Activated CD4-positive, alpha-beta T cell treated with anti-CD3 and anti-CD28 coated beads for 48 hours (primary cell): ENCODE measurements at regions not wholly inside any gene's neighbourhood (a gene's known extent, or its start where the extent isn't known, plus 50 kb on each side); places are given as distances from the start of the nearest gene placed in this dataset.

ENCODE experiments used
- DNase-seq: peaks from one replicate; pipeline ENCODE4 v3.0.0-alpha.2; 2020

DNA sequence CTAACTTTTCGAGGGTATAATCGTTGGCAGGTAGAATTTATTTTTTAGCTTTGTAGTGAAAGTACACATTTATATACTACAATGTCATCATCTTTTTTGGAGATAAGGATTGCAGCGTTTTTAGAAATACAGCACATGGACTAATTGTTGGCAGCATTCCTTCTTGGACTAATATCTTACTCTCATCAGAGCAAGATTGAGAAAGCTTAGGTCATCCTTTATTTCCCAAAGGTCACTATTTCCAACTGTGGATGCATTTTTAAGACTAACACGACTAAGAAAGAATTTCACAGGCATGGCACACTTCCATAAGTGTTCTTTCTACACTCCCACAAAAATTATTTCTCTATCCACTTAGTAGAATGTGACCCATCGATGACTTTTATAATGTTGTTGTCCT lies 732.3 kb downstream of the NCAM2 start:
- DNase-seq: no peak

DNA sequence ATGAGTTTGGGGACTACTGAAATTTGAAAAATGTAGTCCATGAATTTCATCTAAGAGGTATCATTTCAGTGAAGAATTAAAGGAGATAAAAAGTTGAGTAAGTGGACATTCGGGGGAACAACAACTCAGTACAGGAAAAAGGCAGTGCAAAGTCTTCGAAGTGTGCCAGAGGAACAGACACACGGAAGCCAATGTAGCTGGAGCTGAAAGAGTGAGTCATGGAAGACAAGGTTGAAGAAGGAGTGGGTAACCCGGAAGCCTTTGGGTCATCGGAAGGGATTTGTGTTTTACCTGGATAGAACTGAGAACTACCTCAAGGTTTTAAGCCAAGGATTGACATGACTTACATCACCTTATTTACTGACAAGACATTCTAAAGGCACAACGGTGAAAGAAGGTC lies 733.4 kb downstream of the NCAM2 start:
- DNase-seq: no peak

DNA sequence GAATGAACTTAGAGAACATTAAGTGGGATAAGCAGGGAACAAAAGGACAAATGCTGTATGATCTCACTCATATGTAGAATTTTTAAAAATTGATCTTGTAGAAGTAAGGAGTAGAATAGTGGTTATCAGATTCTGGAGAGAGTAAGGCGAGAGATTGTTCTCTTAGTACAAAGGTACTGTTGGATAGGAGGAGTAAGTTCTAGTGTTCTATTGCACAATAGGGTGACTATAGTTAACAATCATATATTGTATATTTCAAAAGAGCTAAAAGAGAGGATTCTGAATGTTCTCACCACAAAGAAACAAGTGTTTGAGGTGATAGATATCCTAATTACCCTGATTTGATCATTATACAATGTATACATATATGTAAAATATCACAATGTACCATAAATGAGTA lies 735.9 kb downstream of the NCAM2 start:
- no peak for DNase-seq

DNA sequence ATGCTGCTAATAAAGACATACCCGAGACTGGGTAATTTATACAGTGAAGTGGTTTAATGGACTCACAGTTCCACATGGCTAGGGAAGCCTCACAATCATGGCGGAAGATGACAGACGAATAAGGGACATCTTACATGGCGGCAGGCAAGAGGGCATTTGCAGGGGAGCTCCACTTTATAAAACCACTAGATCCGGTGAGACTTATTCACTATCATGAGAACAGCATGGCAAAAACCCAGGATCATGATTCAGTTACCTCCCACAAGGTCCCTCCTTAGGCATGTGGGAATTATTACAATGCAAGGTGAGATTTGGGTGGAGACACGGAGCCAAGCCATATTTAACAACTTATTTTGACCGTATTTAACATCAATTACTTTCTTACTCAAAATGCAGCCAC lies 739.0 kb downstream of the NCAM2 start:
- DNase-seq: no peak

DNA sequence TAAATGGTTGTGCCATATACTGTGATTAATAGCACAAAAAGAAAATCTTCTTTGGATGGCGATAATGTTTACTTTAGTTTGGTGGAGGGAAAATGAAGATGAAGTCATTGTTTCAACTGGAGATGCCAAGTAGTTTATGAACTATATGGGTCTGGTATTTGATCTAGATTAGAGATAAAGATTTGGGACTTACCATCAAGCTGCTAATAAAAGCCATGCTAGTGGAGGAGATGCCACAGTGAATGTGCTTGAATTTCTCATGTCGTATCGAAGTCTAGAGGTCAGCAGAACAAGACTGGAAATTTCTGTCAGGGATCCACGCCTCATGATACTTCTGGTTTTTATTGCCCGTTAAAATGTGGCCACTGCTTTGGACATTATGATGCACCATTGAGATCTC lies 742.0 kb downstream of the NCAM2 start:
- DNase-seq: no peak

DNA sequence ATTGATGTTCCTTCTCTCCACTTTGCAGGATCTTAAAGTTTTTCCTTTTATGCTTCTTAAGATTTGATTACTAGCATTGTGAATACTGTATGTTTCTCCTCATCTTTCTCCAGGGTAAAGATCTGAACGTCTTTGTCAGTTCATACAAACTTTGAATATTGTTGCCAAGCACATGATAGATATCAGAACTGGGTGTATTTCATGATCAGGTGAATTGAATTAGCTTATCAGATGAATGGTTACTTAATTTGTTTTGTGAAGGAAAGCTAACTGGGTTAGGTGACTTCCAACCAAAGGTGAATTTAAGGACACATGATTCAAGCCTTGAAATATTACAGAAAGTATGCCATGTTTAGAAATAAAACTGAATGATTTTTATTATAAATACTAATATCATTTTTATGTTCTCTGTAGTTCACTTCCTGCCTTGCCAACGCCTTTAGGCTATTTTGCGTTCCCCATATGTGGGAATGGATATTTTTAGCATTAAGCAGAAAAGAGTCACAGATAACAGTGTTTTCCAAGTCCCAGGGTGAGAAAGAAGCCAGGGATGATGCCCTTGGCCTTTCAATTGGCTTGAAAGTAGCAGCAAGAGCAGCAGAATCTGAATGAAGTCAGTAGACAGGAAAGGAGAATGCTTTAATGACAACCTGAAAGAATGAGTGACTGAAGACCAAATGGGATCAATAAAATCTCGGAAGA lies 752.1 kb downstream of the NCAM2 start:
- DNase-seq: no peak

DNA sequence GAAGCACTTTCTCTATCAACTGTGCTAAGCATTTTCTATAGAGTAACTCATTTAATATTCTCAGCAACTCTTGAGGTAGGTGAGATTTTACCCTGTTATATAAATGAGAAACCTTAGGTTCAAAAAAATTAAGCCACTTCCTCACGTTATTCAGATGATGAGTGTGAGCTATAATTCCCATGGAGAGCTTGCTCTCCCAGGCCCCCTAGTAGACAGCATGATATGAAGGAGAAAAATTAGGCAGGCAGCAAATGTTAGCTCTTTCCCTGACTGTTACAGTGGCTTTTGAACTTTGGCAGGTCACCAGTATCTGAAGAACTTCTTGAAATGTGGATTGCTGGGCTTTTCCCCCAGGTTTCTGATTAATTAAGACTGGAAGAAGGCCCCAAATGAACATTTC lies 753.1 kb downstream of the NCAM2 start:
- DNase-seq: no peak

DNA sequence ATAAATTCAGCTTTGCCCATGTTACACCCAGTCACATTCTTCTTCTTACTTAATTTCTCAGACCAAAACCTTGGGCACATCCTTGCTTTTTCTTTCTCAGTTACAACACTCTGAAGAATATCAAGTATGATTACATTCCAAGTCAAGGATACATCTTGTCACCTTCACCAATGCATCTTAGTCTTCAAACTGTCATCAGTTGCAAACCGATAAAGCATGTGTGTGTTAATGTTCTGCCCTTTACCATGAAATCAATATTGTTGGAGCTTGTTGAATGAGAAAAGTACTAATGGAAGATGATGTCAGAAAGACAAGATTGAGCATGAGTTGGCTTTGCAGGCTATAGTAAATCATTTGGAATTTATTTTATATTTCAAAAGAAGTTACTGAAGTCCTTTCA lies 764.6 kb downstream of the NCAM2 start:
- no peak for DNase-seq

DNA sequence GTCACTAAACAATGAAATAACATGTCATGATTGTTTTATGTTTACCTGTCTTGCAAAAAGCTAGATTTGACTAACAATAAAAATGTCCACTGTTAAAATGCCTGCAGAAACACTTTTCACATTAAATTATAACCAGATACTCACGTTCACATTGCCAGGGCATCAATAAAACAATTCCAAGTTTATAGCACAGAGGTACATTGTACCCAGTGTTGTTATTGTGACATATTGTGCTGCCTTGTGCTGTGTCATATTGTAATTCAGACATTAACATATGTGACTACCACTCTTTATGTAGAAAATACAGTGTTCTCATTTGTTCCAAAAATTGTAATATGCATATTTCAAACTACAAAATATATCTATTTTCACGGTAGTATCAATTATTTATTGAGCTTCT lies 766.1 kb downstream of the NCAM2 start:
- no peak for DNase-seq

DNA sequence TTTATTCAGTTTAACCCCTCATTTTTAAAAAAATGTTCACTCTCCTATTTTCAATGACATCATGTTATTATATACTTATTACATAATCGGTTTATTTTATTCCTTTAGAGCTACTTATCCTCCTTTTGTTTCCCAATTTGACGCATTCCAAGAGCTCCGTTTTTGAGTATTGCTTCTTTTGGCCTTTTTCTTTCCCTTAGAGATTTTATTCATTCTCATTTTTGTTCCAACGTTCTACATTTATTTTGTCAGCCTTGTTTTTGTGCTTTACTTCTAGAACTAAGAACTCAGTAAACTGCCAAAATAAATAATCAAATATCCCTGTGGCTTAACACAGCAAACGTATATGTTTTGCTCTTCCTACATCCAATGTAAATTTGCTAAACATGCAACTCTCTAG lies 769.1 kb downstream of the NCAM2 start:
- DNase-seq: no peak

DNA sequence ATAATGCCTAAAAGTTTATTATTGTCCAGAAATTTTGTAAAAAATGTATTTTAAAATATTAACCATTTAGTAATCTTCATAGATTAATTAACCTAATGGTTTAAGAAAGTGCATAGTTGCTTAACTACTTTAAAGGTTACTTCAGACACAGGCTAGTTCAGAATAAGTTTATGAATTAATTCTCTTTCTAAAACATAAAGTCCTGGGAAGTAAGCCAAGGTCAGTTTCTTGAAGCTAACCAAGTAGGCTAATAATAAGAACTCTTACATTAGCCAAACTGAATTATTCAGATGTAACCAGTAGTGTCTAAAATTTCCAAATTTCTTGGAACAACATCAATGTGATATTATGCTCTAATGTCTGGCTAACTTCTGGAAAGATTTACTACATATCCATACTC lies 790.4 kb downstream of the NCAM2 start:
- DNase-seq: no peak

DNA sequence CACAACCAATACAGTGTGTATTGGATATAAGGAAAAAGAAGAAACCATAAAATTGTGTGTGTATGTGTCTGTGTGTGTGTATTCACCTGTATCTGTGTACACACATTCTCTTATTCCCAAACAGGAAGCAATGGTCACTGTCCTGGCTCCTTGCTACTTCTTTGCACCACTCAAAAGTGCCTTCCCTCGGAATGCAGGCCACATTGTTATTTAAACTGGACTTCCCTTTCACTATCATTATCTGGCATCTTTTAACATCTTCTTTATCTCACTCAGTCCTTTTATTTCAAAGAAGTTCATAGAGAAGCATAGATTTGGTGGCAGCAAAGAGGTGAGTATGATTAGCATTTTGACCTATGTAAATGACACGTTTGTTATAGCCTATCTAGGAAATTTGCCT lies 803.7 kb downstream of the NCAM2 start:
- no peak for DNase-seq

DNA sequence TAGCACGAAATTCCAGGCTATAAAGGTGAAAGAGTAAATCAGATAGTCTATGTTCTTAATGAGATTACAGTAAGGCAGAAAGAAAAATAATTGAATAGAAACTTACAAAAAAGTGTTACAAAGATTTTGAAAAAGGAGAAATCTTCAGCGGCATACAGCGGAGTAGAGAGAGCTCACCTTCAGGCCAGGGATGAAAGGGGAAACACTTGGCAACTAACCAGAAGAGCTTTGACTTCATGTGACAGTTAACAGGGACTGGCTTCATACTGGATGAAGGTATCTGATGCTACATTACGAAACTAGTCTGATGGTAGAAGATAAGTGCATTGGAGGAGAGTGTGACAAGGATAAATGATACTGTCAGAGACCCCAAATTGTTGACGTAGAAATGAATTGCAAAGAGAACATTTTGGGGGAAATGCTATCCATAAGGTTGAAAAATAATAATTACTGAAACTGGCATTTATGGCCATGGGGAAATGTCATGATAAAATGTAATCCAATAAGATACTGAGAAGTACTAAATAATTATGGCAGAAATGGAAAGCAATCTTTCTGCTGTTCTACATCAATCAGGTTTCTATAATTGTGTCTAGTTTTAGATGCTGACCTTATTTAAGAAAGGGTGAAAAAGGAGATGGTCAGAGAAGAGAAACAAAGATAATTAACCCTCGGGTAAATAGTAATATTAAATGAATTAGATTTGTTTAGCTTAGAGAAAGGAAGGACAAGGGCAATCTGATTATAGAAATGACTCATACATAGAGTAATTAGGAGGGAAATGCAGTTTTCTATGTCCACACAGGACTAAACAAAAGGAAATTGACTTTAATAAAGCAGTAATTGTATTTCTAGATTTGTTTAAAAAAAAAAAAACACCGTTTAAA lies 808.7 kb downstream of the NCAM2 start:
- no peak for DNase-seq

DNA sequence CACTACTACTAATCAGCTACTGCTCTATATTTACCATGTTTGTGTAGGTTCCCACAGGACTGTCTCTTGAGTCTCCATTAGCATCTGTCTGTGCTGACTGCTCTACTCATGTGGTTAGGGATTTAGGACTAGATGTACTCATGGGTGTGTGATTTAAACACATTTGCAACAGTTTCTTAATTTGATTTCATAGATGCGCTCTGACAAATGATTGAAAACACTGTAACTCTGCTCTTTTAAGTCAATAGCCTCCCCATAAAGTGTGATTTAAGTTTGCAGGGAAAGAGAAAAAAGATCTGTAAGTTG lies 809.3 kb downstream of the NCAM2 start:
- DNase-seq: no peak

DNA sequence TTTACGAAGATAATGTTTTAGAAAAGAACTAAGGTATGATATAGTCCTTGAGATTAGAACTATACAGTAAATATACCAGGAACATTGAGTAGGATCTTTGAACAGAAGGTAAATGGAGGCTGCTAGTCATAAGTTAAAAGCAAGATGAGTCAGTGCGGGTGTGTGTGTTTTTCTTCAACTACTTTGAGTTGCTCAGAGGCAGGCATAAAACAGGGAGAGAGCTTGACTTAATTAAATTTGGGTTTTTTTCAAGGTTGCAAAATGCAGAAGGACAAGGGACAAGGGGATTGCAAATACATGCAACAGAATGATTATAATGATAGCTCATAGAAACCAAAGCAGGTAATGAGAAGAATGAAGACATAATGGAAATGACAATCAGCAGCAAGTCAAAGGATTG lies 815.1 kb downstream of the NCAM2 start:
- DNase-seq: no peak

DNA sequence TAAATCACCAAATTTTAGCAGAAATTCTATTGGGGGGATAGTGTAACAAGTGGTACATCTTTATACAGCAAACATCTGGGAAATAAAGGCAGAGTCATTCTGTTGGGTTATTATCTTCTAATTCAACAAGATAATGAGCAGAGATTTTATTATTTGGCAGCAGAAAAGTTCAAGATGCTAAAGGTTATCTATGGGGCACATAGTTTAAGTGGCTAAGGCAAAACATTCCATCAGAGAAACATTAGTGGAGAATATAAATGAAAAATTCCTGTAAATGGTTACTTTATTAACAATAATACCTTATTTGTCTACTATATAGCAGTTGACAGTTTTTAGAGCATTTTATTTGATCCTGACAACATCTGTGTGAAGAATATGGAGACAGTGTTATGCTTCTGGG lies 815.7 kb downstream of the NCAM2 start:
- no peak for DNase-seq

DNA sequence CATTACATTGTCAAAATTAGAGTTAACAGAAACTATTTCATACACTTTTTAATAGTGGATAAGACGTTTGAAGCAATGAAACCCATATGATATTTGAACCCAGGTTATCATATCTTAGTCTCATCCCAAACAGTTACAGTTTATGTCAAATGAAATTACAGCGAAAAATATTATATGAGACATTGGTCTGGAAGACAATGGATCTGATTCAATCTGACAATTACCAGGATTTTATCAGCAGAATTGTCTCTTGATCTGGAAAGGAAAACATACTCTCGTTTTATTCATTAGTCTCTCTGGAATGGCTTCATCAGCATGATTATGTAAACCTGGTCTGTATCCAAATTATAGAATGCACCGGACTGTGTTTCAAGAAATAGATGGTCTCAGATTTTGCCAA lies 818.6 kb downstream of the NCAM2 start:
- DNase-seq: no peak

DNA sequence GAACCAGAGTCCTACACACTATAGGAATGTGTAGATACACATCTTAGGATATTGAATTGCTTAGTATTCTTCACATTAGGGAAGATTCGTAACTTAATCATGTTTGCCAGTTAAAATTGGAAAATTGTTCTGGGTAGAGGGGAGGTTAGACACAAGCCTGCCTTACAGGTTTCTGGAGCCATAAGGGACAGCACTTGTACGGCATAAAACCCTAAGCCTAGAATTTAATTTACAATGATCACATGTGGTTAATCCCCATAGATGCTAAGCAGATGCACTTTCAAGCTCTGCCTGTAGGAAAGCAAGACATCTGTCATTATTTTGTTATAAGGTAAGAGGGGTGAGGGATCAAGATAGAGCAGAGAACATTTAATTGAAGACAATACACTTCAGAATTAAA lies 820.7 kb downstream of the NCAM2 start:
- DNase-seq: no peak

DNA sequence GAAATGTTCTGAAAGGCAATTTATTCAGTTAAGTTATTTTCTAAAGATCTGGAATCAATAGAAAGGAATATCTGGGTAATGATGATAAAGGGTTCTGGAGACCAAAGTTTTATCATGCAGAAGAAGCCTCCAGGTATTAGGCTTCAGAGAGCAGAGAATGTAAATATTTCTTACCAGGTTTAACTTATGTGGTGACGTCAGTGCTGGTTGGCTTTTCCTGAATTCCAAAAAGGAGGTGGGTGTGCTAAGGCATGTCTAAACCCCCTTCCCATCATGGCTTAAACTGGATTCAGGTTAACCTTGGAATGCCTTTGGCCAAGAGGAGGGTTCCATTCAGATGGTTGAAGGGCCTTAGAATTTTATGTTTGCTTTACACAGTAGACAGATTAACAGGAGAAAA lies 829.9 kb downstream of the NCAM2 start:
- no peak for DNase-seq

DNA sequence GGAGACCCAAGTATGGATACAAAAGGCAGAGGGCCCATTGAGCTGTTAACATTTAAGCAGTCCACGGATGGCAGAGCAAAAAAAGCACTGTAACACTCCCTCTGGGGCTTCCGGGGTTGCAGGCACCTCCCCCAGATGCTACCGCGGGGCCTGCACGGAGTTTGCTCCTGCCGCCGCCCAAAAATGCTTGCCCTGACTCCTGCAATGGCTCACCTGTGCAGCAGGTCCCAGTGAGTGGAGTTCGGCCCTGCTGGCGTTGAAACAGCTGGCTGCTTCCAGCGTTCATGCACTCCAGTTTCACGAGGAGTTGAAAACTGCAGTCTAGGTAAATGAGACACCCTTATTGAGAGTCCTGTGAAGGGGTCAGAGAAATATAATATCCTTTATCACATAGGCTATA lies 832.8 kb downstream of the NCAM2 start:
- no peak for DNase-seq

DNA sequence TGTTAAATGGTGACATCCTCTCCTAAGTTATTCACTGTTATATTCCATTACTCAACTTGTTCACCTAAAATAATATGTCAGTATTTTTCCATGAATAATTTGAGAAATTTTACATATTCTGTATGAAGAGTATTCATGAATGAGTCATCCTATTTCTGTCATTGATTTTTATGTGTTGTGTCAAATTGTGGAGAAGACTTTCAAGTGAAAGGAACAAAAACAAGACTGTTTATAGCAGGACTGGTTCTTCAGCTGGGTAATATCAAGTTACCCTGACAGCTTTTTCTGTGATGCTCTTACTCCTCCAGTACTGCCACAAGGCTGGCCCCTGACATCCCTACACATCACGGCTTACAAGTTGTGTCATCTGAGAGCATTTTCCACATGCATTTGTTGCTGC lies 847.7 kb downstream of the NCAM2 start:
- no peak for DNase-seq

DNA sequence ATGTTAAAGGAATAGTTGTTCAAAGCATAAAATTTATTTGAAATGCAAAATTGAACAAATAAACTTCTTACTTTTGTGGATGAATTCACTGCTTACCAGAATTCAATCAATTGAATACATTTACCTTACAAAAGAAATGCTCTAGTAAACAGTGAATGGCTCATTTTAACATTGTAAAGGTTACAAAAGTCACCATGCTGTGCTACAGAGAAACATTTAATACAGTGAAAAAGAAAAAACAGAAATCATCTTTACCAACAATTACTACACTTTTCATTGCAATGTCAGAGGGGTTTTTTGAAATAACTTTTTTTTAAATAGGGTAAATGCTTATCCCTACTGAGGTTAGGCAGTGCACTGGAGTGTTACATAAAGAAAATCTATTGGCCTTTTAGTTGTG lies 853.0 kb downstream of the NCAM2 start:
- no peak for DNase-seq

DNA sequence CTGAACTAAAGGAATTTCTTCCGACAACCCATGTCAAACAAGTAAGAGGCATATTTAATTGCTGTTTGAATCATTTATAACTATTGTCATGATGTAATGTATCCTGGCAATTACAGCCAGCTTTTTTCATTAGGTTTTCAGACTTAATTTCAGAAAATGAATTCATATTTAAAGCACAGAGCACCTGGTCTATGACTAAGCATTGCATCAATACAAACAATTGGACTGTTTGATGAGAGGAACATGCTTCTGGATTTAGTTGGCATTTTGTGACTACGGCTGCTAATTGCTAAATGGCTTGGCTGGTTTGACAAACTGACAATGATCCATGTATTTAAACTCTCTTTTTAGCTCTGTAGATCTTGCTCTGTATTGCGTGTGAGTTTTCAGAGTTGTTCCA lies 853.4 kb downstream of the NCAM2 start:
- DNase-seq: no peak

DNA sequence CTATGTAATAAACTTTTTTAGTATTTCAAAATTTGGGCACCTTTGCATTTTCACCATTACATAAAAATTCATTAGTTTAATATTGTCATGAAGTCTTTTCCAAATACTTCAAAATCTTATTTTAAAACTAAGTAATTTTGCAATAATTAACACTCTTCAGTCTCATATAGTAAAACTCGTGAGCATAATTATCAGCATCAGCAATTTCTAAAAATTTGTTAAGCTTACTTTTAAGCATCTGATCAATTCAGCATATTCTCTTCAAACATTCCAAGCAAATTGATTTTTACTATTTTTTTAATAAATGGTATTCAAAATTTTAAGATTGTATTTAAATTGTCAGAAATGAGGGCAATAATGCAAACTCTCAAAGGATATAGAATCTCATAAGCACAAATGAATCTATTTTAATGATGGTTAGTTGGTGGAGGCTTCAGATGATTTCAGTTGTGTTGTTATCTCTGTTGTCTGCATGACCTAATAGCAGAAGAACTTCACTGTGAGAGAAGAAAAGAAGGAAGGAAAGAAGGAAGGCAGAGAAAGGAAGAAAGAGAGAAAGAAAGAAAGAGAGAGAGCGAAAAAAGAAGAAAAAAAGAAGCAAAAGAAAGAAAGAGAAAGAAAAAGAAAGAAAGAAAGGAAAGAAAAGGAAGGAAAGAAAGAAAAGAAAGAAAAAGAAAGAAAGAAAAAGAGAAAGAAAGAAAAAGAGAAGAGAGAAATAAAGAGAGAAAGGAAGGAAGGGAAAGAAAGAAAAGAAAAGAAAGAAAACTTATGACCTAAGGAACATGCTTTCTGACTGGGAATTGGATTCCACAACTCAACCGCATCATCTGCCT lies 860.5 kb downstream of the NCAM2 start:
- no peak for DNase-seq
